ENCODE measurements at regions not wholly inside any gene's neighbourhood (a gene's known extent, or its start where the extent isn't known, plus 50 kb on each side); places are given as distances from the start of the nearest gene placed in this dataset.

DNA sequence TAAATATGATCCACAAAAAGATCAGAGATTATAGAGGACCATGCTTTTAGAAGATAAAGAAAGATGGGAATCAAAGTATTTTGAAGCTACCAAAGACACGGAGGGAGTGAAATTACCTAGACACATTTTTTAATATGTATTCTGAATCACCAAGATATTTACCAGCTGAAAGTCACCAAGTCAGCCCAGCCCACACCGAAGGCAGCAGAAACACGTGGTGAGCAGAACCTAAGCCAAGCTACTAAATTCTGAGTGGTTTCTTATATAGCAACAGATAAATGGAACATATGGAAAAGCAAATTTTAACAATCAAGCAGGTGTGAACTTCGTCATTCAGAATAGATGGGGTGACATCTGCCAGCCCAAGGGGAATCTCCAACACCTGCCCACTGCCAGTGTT is 134.7 kb upstream of the AKR1E2 start:
- no peak for DNase-seq (ENCODE audit: low read depth in 1 of 2, low spot score in 1 of 2)

GRCh38 chr10:4688601-4689000 is 137.4 kb upstream of the AKR1E2 start:
- no peak for DNase-seq (ENCODE audit: low read depth in 1 of 2, low spot score in 1 of 2)

GRCh38 chr10:4688168-4688567 is 137.8 kb upstream of the AKR1E2 start:
- no peak for DNase-seq (ENCODE audit: low read depth in 1 of 2, low spot score in 1 of 2)

DNA sequence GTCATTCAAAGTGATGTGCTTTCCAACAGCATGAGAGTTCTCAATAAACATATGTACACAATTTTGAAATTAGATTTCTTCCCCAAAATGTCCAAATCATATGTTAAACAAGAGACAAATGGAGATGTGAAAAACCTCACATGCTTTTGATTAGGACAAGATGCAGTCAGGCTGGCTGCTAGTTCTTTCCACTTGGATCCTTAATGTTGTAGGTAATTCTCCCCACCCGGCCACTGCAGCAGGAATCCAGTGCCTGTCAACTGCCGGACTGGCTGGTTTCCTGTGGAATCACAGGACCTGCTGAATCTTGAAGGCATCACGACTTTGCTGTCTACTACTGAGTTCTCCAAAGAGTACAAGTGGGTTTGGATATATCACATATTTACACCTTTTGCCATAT is 138.6 kb upstream of the AKR1E2 start:
- DNase-seq (ENCODE audit: low read depth in 1 of 2, low spot score in 1 of 2), result no peak

DNA sequence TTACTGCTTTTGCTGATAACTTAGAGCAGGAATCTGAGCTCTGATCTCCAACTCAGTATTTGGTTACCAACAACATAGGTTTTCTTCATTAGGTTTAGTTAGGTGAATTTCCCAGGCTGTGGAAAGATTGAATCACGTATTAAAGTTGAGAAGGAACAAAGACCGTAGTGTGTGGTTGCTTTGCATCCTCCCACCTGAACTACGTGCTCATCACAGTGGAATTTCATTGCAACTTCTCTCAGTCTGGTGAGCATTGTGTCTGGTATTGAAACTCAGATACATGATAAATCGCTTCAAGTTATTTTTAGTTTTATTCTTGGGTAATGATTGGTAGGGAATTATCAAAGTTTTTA is 139.4 kb upstream of the AKR1E2 start:
- no peak for DNase-seq (ENCODE audit: low read depth in 1 of 2, low spot score in 1 of 2)

- DNase-seq (ENCODE audit: low read depth in 1 of 2, low spot score in 1 of 2), result no peak
These were observed 139.9 kb upstream of the AKR1E2 start for GRCh38 chr10:4685904-4686643.

DNA sequence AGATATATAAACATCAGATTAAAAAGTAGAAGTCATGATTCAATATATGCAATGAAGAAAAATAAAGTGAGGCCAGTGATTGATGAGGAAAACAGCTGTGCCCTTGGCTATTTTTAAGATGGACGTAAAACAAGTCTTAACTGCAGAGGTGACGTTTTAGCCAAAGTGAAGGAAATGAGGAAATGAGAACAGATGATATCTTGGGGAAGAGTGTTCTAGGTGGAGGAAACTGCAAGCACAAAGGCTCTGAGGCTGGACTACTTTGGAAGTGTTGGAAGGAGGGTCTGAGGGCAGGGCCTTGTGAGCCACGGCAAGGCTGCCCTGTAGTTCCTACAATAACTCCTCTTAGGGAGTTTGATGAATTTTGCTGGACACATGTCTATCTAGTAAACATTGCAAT is 140.5 kb upstream of the AKR1E2 start:
- DNase-seq (ENCODE audit: low read depth in 1 of 2, low spot score in 1 of 2), result no peak

DNA sequence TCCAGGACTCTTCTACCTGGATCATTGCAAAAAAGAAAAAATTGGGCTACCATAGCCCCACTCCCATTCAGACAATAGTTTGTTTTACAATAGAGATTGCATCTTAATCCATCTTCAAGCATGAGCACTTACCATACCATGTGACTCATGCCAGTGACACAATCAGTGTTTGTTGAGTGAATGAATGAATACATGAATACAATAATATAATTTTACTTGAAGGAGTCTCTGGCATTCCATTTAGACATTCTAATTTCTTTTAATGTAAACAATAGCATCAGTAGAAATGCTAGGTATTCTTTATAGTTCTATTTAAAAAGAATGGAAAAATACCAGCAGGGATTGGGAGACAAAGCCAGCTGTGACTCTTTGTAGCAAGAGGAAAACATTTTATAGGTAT is 141.6 kb upstream of the AKR1E2 start:
- DNase-seq (ENCODE audit: low read depth in 1 of 2, low spot score in 1 of 2), result no peak

- no peak for DNase-seq (ENCODE audit: low read depth in 1 of 2, low spot score in 1 of 2)
These were observed 142.2 kb upstream of the AKR1E2 start for GRCh38 chr10:4683838-4684237.

DNA sequence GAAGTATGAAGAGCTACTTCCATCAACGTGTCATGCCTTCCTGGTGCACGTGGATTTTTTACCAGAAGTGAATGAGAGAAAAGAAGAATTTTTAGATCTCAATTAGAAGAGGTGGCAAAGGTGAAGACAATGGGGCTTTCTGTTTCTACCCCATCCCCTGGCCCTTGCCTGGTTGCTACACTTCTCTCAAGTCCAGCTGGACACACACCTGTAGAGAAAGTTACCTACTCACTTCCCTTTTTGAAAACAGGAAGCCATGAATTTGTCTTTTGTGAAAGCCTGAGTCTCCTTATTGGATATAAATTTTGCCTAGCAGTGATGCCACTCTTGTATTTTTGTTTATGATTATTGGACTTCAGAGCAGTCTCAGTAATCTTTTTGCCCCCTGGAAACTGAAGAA is 142.9 kb upstream of the AKR1E2 start:
- no peak for DNase-seq (ENCODE audit: low read depth in 1 of 2, low spot score in 1 of 2)

GRCh38 chr10:4678951-4679671 is 146.9 kb upstream of the AKR1E2 start:
- DNase-seq (ENCODE audit: low read depth in 1 of 2, low spot score in 1 of 2), result no peak

- no peak for DNase-seq (ENCODE audit: low read depth in 1 of 2, low spot score in 1 of 2)
These were observed 147.7 kb upstream of the AKR1E2 start for GRCh38 chr10:4678023-4678950.

DNA sequence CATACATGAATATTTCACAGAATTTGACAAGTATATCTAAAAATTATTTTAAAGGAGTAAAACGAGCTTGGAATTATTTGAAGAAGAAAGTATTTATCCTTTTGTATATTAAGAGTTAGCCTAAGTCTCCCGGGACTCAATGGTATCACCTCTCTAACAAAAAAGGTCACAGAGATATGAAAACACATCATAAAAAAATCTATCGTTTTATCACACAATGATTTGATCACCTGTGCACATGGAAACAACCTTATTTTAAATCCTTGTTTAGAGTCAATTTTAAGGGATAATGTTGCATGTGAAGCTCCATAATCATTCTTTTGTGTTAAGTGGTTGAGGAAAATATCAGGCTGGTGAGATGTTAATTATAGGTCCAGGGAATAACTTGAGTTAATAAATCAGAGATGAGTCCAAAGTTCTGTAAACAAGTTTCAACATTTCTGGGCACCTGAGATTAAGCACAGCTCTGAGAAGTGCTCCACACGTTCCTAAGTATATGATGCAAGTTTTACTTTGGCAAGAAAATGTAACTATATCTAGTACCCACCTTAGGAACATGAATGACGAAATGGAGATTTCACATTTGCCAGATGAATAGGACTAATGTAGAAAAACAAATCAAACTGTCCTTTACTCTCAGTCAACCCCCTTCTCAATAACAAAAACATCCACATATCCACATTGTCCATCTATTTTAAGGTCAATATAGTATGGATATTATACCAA is 148.5 kb upstream of the AKR1E2 start:
- no peak for DNase-seq (ENCODE audit: low read depth in 1 of 2, low spot score in 1 of 2)

DNA sequence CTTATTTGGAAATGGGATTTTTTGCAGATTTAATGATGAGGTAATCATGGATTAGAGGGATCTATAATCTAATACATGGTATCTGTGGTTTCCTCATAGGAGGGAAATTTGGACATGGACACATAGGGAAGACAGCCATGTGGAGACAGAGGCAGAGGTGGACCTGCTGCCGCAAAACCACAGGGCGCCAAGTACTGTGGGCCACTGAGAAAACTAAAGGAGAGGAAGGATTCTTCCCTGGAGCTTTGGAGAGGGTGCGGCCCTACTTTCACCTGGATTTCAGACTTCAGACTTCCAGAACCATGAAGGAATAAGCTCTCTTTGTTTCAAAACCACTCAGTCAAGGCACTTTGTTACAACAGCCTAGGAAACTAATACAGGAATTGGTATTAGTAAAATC is 149.4 kb upstream of the AKR1E2 start:
- no peak for DNase-seq (ENCODE audit: low read depth in 1 of 2, low spot score in 1 of 2)

GRCh38 chr10:4675808-4676207 is 150.2 kb upstream of the AKR1E2 start:
- DNase-seq (ENCODE audit: low read depth in 1 of 2, low spot score in 1 of 2), result no peak

GRCh38 chr10:4673279-4674040 is 152.5 kb upstream of the AKR1E2 start:
- DNase-seq (ENCODE audit: low read depth in 1 of 2, low spot score in 1 of 2), result no peak

- no peak for DNase-seq (ENCODE audit: low read depth in 1 of 2, low spot score in 1 of 2)
These were observed 153.8 kb upstream of the AKR1E2 start for GRCh38 chr10:4672201-4672600.

GRCh38 chr10:4671451-4672145 is 154.4 kb upstream of the AKR1E2 start:
- DNase-seq (ENCODE audit: low read depth in 1 of 2, low spot score in 1 of 2), result no peak

DNA sequence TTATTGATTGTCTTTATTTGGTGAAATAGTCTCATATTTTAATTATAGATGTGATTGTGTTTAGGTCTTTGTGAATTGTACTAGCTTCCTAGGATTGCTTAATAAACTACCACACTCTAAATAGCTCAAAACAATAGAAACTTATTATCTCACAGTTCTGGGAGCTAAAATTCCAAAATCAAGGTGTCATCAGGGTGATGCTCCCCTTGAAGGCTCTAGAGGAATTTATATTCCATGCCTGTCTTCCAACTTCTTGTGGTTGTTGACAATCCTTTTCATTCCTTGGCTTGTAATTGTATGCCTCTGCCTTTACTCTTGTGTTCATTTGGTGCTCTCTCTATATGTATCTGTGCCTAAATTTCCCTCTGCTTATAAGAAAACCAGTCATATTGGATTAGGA is 155.3 kb upstream of the AKR1E2 start:
- no peak for DNase-seq (ENCODE audit: low read depth in 1 of 2, low spot score in 1 of 2)

DNA sequence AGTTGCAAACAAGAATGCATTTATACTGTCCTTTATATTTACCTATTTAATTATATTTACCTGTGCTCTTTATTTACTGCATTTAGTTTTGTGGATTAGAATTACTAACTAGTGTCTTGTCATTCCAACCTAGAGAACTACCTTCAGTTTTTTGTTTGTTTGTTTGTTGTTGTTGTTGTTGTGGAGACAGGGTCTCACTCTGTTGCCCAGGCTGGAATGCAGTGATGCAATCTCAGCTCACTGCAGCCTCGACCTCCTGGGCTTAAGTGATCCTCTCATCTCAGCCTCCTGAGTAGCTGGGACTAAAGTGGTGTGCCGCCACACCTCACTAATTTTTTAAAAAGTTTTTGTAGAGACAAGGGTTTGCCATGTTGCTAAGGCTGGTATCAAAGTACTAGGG is 156.4 kb upstream of the AKR1E2 start:
- DNase-seq (ENCODE audit: low read depth in 1 of 2, low spot score in 1 of 2), result no peak

Measured in activated T-helper 1 cell treated with anti-CD3 and anti-CD28 coated beads, Interleukin-2, amount 50 U/mL, for 16 hours (primary cell).